ENCODE measurements at regions not wholly inside any gene's neighbourhood (a gene's known extent, or its start where the extent isn't known, plus 50 kb on each side); places are given as distances from the start of the nearest gene placed in this dataset.

DNA sequence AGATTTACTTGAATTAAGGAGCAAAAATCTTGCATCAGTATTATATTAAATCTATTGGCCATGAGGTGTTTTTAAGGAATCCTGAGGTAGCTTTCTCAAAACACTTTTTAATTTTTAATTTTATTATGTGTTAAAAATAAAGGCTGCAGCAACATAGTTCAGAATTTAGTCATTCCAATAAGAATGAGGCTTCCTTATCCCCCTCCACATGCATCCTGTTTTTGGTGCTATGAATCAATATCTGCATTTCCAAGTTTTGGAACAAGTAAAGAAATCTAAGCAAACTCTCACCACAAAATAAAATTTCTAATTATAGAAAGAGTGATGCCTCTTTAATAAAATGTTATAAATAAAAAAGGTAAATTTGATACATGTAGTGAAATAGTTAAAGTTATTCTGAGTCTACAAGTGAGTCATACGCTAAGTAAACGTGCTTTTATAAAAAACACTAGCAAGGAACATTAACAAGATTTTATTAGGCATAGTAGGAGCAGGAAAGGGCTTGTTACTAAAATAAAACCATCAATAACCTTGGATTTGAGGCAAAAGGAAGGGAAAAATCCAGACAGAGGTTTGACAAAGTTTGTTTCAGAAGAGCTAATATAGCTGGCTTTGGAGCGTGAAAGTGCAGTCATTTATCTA is 1218.0 kb downstream of the NSUN3 start:
- Histone ChIP-seq H3K4me2 (peak overlapping the region; percentile 0), H3K27me3 (no peaks in the 10 kb centered on the region), H3K79me2 (no peaks in the 10 kb centered on the region), H2AFZ (no peak overlapping the region), H3K9me3 (ENCODE audit: low read depth) (no peaks in the 10 kb centered on the region), H3K27ac (no peak overlapping the region), H3K4me3 (no peak overlapping the region), H4K20me1 (ENCODE audit: insufficient read depth, poor library complexity, severe bottlenecking) (no peaks in the 10 kb centered on the region), H3K9me2 (replicated peaks; ENCODE audit: insufficient read depth) (no peaks in the 10 kb centered on the region), H3K36me3 (replicated peaks; ENCODE audit: insufficient read depth, low read depth) (no peaks in the 10 kb centered on the region), H3K4me1 (ENCODE audit: insufficient read depth) (peaks cover 5% of the 10 kb centered on the region)
- WGBS (ENCODE audit: low lambda C conversion rate, missing lambda C conversion rate): 41% methylated on average over 3 of the region's 3 CpGs
- TF ChIP-seq EZH2phosphoT487 (IDR thresholded peaks at IDR 0.05; ENCODE audit: low read depth, severe bottlenecking, unreplicated experiment) (no peak), EZH2 (IDR thresholded peaks at IDR 0.05; ENCODE audit: borderline replicate concordance) (no peak)
- TF ChIP-seq, protein P1, sequence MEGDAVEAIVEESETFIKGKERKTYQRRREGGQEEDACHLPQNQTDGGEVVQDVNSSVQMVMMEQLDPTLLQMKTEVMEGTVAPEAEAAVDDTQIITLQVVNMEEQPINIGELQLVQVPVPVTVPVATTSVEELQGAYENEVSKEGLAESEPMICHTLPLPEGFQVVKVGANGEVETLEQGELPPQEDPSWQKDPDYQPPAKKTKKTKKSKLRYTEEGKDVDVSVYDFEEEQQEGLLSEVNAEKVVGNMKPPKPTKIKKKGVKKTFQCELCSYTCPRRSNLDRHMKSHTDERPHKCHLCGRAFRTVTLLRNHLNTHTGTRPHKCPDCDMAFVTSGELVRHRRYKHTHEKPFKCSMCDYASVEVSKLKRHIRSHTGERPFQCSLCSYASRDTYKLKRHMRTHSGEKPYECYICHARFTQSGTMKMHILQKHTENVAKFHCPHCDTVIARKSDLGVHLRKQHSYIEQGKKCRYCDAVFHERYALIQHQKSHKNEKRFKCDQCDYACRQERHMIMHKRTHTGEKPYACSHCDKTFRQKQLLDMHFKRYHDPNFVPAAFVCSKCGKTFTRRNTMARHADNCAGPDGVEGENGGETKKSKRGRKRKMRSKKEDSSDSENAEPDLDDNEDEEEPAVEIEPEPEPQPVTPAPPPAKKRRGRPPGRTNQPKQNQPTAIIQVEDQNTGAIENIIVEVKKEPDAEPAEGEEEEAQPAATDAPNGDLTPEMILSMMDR (IDR thresholded peaks at IDR 0.05; ENCODE audit: poor library complexity): no peak
- no peak for DNase-seq (ENCODE audit: low spot score)

DNA sequence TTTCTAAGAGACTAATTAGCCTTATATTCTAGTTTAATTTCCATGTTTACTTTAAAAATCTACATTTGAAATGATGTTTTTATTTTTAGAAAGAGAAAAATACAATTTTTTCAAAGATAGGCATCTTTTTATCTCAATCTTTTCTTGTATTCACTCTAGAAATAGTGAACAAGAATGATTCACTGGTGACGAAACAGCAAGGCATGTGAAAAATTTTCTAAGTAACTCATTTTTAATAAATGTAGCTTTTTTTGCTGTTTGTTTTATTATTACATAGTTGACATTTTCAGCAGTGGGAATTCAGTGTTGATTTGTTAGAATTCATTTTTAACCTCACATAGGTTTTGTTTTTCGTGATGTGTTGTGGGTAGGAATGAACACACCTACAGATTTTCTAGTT is 1226.4 kb downstream of the NSUN3 start:
- no peak overlapping the region for H3K4me2 ChIP-seq
- no peak overlapping the region for H3K4me3 ChIP-seq
- no peaks in the 10 kb centered on the region for H3K27me3 ChIP-seq
- TF ChIP-seq EZH2 (IDR thresholded peaks at IDR 0.05; ENCODE audit: borderline replicate concordance) (no peak), EZH2phosphoT487 (IDR thresholded peaks at IDR 0.05; ENCODE audit: low read depth, severe bottlenecking, unreplicated experiment) (no peak)
- TF ChIP-seq, protein P1 (IDR thresholded peaks at IDR 0.05; ENCODE audit: poor library complexity): no peak
- H2AFZ ChIP-seq: no peak overlapping the region
- no peak for DNase-seq (ENCODE audit: low spot score)
- WGBS (ENCODE audit: low lambda C conversion rate, missing lambda C conversion rate): 82% methylated on average over 2 of the region's 2 CpGs
- H3K9me3 ChIP-seq (ENCODE audit: low read depth): no peaks in the 10 kb centered on the region
- no peaks in the 10 kb centered on the region for H3K9me2 ChIP-seq (replicated peaks; ENCODE audit: insufficient read depth)
- H3K27ac ChIP-seq: no peak overlapping the region
- no peaks in the 10 kb centered on the region for H3K4me1 ChIP-seq (ENCODE audit: insufficient read depth)
- H3K79me2 ChIP-seq: no peaks in the 10 kb centered on the region
- no peaks in the 10 kb centered on the region for H4K20me1 ChIP-seq (ENCODE audit: insufficient read depth, poor library complexity, severe bottlenecking)
- no peaks in the 10 kb centered on the region for H3K36me3 ChIP-seq (replicated peaks; ENCODE audit: insufficient read depth, low read depth)

DNA sequence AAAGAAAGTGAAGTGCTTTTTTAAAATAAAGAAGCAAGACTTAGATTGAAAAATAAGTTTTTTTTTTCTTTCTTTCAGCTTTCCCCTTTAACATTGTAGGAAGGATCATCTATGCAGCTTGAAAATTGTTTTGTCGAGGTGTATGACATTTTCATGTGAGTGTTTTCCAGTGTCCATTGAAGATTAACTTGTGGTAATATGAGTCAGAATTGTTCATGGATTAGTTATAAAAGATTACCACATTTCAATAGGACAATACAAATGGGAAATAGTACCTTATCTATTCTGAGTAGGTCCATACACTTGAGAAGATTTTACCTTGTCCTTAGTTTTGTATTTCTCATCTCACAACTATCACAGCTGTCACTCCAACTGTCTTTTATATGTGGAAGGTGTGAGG is 1234.7 kb downstream of the NSUN3 start:
- Histone ChIP-seq H3K4me2 (no peak overlapping the region), H2AFZ (no peak overlapping the region), H3K27me3 (no peaks in the 10 kb centered on the region), H3K9me2 (replicated peaks; ENCODE audit: insufficient read depth) (no peaks in the 10 kb centered on the region), H3K36me3 (replicated peaks; ENCODE audit: insufficient read depth, low read depth) (no peaks in the 10 kb centered on the region), H3K79me2 (no peaks in the 10 kb centered on the region), H3K4me3 (no peak overlapping the region), H4K20me1 (ENCODE audit: insufficient read depth, poor library complexity, severe bottlenecking) (no peaks in the 10 kb centered on the region), H3K4me1 (ENCODE audit: insufficient read depth) (no peaks in the 10 kb centered on the region), H3K9me3 (ENCODE audit: low read depth) (no peaks in the 10 kb centered on the region), H3K27ac (no peak overlapping the region)
- DNase-seq (ENCODE audit: low spot score): no peak
- TF ChIP-seq, protein P1 (IDR thresholded peaks at IDR 0.05; ENCODE audit: poor library complexity): no peak
- no peak for TF ChIP-seq EZH2phosphoT487 (IDR thresholded peaks at IDR 0.05; ENCODE audit: low read depth, severe bottlenecking, unreplicated experiment)
- TF ChIP-seq EZH2 (IDR thresholded peaks at IDR 0.05; ENCODE audit: borderline replicate concordance): no peak
- WGBS (ENCODE audit: low lambda C conversion rate, missing lambda C conversion rate): 85% methylated on average over 1 of the region's 1 CpG
